AG04450 (cell line): ENCODE measurements at regions not wholly inside any gene's neighbourhood (a gene's known extent, or its start where the extent isn't known, plus 50 kb on each side); places are given as distances from the start of the nearest gene placed in this dataset.

Experiments
- CTCF ChIA-PET: fragments of 300-600, 350-600 bp; formaldehyde crosslinking; extraction: SDS; loops from one replicate; lab custom pipeline; 2022; ENCODE audit warnings: antibody characterized with exemption, inconsistent platforms; lab: Charles Lee
- POLR2A ChIA-PET: fragments of 350-600 bp; formaldehyde crosslinking; extraction: SDS; loops from one replicate; lab custom pipeline; 2021; ENCODE audit warnings: antibody characterized with exemption, inconsistent platforms; lab: Yijun Ruan, JAX
- DNase-seq: peaks from one replicate; pipeline ENCODE4 v3.0.0-alpha.2; 2011; ENCODE audit warnings: low read depth, low spot score
- H3K27ac ChIP-seq: one replicate; pipeline ENCODE4 v1.5.1; 2012; ENCODE audit warnings: low read depth, low read length, control low read depth
- H3K27me3 ChIP-seq: one replicate; pipeline ENCODE4 v1.6.0; 2012; ENCODE audit warnings: low read length; ENCODE audit not compliant: control insufficient read depth, insufficient read depth
- H3K4me3 ChIP-seq: 2 replicates; pipeline ENCODE4 v1.5.1; 2011; ENCODE audit warnings: mild to moderate bottlenecking, low read depth, low read length, control low read depth
- H3K9me3 ChIP-seq: 2 replicates; pipeline ENCODE4 v1.5.1; 2012; ENCODE audit warnings: low read length; ENCODE audit not compliant: control insufficient read depth, insufficient read depth
- TF ChIP-seq, protein P1 (sequence below): IDR thresholded peaks from 2 replicates; pipeline ENCODE4 v1.5.1; 2011; ENCODE audit warnings: low read depth, low read length, control low read depth, inconsistent platforms

DNA sequence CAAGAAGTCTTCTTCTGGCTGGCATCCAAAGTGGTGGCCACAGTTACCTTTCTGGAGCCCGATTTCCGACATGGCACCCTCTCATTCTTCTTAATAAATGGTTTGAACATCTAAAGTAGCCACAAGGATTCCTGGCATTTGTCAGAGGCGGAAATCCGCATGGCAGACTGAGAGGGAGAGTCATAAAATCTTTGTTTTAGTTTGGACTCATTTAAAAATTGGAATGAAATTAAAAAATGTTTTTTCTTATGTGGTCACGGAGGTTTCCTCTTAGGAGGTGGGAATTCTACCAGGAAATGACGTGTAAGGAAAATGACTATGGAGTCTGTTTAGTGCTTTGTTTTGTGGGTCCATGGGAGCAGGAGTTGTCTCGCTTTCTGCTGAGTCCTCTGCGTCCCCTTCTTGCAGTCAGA is 133.0 kb upstream of the PTCH1 start:
- no peaks in the 10 kb centered on the region for H3K9me3 ChIP-seq
- H3K27ac ChIP-seq, result no peak overlapping the region
- DNase-seq, result no peak
- peaks cover 7% of the 10 kb centered on the region for H3K27me3 ChIP-seq
- ChIA-PET POLR2A (no interaction called here), CTCF (no interaction called here)
- TF ChIP-seq, protein P1, sequence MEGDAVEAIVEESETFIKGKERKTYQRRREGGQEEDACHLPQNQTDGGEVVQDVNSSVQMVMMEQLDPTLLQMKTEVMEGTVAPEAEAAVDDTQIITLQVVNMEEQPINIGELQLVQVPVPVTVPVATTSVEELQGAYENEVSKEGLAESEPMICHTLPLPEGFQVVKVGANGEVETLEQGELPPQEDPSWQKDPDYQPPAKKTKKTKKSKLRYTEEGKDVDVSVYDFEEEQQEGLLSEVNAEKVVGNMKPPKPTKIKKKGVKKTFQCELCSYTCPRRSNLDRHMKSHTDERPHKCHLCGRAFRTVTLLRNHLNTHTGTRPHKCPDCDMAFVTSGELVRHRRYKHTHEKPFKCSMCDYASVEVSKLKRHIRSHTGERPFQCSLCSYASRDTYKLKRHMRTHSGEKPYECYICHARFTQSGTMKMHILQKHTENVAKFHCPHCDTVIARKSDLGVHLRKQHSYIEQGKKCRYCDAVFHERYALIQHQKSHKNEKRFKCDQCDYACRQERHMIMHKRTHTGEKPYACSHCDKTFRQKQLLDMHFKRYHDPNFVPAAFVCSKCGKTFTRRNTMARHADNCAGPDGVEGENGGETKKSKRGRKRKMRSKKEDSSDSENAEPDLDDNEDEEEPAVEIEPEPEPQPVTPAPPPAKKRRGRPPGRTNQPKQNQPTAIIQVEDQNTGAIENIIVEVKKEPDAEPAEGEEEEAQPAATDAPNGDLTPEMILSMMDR, result no peak
- H3K4me3 ChIP-seq, result no peak overlapping the region

DNA sequence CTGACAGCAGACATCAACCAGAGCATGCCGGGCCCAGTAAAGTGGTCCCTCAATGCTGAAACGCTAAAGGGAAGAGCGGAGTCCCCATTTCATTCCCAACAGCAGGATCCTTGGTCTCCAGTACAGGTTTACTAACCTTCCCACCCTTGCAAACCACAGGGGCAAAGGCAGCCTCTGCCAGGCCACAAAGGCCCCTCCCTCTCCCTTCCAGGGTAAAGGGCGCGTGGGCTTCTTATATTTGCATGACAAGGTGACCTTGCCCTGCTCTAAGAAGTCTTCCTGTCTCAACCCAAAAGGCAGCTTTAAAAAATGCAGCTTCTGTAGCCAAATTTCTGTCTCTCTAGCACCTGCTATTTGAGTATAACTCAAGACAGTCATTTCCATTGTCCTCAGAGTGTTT is 131.5 kb upstream of the PTCH1 start:
- ChIA-PET CTCF (no interaction called here), POLR2A (no interaction called here)
- TF ChIP-seq, protein P1, result no peak
- peaks cover 7% of the 10 kb centered on the region for H3K27me3 ChIP-seq
- DNase-seq, result no peak
- no peaks in the 10 kb centered on the region for H3K9me3 ChIP-seq
- no peak overlapping the region for H3K4me3 ChIP-seq
- H3K27ac ChIP-seq, result no peak overlapping the region

DNA sequence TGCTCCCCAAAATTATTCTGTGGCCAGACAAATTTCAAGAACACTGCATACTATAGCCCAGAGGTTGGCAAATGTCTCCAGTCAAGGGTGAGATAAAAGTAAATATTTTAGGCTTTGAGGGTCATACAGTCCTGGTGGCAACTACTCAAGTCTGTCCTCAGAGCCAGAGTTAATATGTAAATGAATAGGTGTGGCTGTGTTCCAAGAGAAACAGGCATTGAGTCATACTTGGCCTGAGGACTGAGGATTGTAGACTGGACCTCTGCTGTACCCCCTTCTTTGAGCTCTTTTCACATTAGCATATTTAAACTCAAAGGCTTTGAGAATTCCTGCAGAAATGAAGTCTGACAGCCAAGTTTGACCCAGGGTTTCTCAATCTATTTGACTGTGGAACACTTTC is 129.2 kb upstream of the PTCH1 start:
- TF ChIP-seq, protein P1, result no peak
- Histone ChIP-seq H3K27ac (no peak overlapping the region), H3K27me3 (peaks cover 7% of the 10 kb centered on the region), H3K4me3 (no peak overlapping the region), H3K9me3 (no peaks in the 10 kb centered on the region)
- no peak for DNase-seq
- ChIA-PET CTCF (no interaction called here), POLR2A (no interaction called here)

DNA sequence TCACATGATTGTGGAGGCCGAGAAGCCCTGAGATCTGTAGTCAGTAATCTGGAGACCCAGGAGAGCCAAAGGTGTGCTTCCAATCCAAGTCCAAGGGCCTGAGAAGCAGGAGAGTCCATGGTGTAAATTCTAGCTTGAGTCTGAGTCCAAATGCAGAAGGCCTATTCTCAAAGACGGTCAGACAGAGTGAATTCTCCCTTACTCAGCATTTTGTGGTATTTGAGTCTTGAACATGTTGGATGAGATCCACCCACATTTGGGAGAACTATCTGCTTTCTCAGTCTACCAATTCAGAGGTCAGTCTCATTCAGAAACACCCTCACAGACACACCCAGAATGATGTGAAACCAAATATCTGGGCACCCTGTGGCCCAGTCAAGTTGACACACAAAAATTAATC is 128.8 kb upstream of the PTCH1 start:
- TF ChIP-seq, protein P1, result no peak

DNA sequence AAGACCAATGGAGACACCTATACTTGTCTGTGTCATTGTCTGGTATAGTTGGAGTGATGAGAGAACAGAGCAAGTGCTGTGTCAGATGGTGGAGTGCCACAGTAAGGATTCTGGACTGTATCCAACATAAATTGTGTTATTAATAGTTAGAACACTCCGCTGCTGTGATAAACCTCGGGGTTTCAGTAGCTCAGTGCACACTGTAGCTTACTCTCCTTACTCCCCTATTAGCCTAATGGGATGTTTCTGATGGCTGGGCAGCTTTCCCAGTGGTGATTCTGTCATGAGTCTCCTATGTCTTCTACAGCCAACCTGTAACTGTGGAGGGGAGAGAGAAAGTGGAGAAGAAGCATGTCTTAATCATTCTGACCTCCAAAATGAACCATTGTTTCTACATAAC is 127.6 kb upstream of the PTCH1 start:
- POLR2A ChIA-PET, result no interaction called here
- DNase-seq, result no peak

More for the DNA sequence above, 128.8 kb upstream of the PTCH1 start:
- DNase-seq, result no peak
- CTCF ChIA-PET, result no interaction called here
- no peak overlapping the region for H3K27ac ChIP-seq
- H3K9me3 ChIP-seq, result no peaks in the 10 kb centered on the region
- POLR2A ChIA-PET, result no interaction called here
- H3K4me3 ChIP-seq, result no peak overlapping the region
- peaks cover 6% of the 10 kb centered on the region for H3K27me3 ChIP-seq

More for the DNA sequence above, 127.6 kb upstream of the PTCH1 start:
- Histone ChIP-seq H3K9me3 (no peaks in the 10 kb centered on the region), H3K27me3 (peaks cover 5% of the 10 kb centered on the region), H3K4me3 (no peak overlapping the region), H3K27ac (no peak overlapping the region)
- TF ChIP-seq, protein P1, result no peak
- CTCF ChIA-PET, result no interaction called here
